HG03442 (cell line): ENCODE measurements at regions not wholly inside any gene's neighbourhood (a gene's known extent, or its start where the extent isn't known, plus 50 kb on each side); places are given as distances from the start of the nearest gene placed in this dataset.

Source experiments
- ATAC-seq: cut with Tn5 transposase; IDR thresholded peaks from one replicate; pipeline ENCODE4 v1.9.1; 2021; ENCODE audit warnings: mild to moderate bottlenecking, moderate library complexity; ENCODE audit not compliant: unreplicated experiment

GRCh38 chr7:25893436-25893835, 258.6 kb upstream of the NFE2L3 start:
- no peak for ATAC-seq

- peak; percentile 67 for ATAC-seq
Observed at GRCh38 chr7:25894002-25894901, 257.7 kb upstream of the NFE2L3 start.

GRCh38 chr7:25894902-25895791, 256.9 kb upstream of the NFE2L3 start:
- peak; percentile 55 for ATAC-seq

GRCh38 chr7:25895792-25896171, 256.2 kb upstream of the NFE2L3 start:
- no peak for ATAC-seq

GRCh38 chr7:25897261-25897782, 254.7 kb upstream of the NFE2L3 start:
- ATAC-seq, result no peak

- no peak for ATAC-seq
Observed at GRCh38 chr7:25900245-25900644, 251.8 kb upstream of the NFE2L3 start.

GRCh38 chr7:25900877-25901276, 251.1 kb upstream of the NFE2L3 start:
- ATAC-seq, result no peak

- no peak for ATAC-seq
Observed at GRCh38 chr7:25901658-25902057, 250.3 kb upstream of the NFE2L3 start.

- no peak for ATAC-seq
Observed at GRCh38 chr7:25906003-25906402, 246.0 kb upstream of the NFE2L3 start.

- ATAC-seq, result no peak
Observed at GRCh38 chr7:25906760-25907159, 245.2 kb upstream of the NFE2L3 start.

- no peak for ATAC-seq
Observed at GRCh38 chr7:25907214-25907613, 244.8 kb upstream of the NFE2L3 start.

- no peak for ATAC-seq
Observed at GRCh38 chr7:25907731-25908130, 244.3 kb upstream of the NFE2L3 start.

GRCh38 chr7:25908154-25908949, 243.6 kb upstream of the NFE2L3 start:
- ATAC-seq, result no peak

GRCh38 chr7:25911738-25912607, 240.0 kb upstream of the NFE2L3 start:
- ATAC-seq, result no peak

- ATAC-seq, result no peak
Observed at GRCh38 chr7:25913598-25914224, 238.3 kb upstream of the NFE2L3 start.

- ATAC-seq, result no peak
Observed at GRCh38 chr7:25918731-25919130, 233.3 kb upstream of the NFE2L3 start.

GRCh38 chr7:25922296-25922695, 229.7 kb upstream of the NFE2L3 start:
- no peak for ATAC-seq

GRCh38 chr7:25923741-25924460, 228.1 kb upstream of the NFE2L3 start:
- ATAC-seq, result no peak

- no peak for ATAC-seq
Observed at GRCh38 chr7:25926009-25926408, 226.0 kb upstream of the NFE2L3 start.
